ENCODE measurements at regions not wholly inside any gene's neighbourhood (a gene's known extent, or its start where the extent isn't known, plus 50 kb on each side); places are given as distances from the start of the nearest gene placed in this dataset.

- no peak for DNase-seq
These were observed 75.2 kb upstream of the LCLAT1 start for GRCh38 chr2:30371772-30372373.

- DNase-seq, result no peak
These were observed 74.2 kb upstream of the LCLAT1 start for GRCh38 chr2:30372826-30373225.

GRCh38 chr2:30373881-30374302, 73.2 kb upstream of the LCLAT1 start:
- no peak for DNase-seq

GRCh38 chr2:30374380-30374779, 72.7 kb upstream of the LCLAT1 start:
- no peak for DNase-seq

- no peak for DNase-seq
These were observed 71.1 kb upstream of the LCLAT1 start for GRCh38 chr2:30375915-30376314.

GRCh38 chr2:30379481-30379880, 67.6 kb upstream of the LCLAT1 start:
- no peak for DNase-seq

- DNase-seq, result no peak
These were observed 66.2 kb upstream of the LCLAT1 start for GRCh38 chr2:30380824-30381223.

- no peak for DNase-seq
These were observed 64.8 kb upstream of the LCLAT1 start for GRCh38 chr2:30382162-30382783.

- no peak for DNase-seq
These were observed 64.1 kb upstream of the LCLAT1 start for GRCh38 chr2:30382995-30383394.

GRCh38 chr2:30385327-30385726, 61.7 kb upstream of the LCLAT1 start:
- no peak for DNase-seq

GRCh38 chr2:30392097-30392496, 54.9 kb upstream of the LCLAT1 start:
- DNase-seq, result no peak

- no peak for DNase-seq
These were observed 53.5 kb upstream of the LCLAT1 start for GRCh38 chr2:30393510-30393909.

- no peak for DNase-seq
These were observed 53.0 kb upstream of the LCLAT1 start for GRCh38 chr2:30394096-30394495.

- DNase-seq, result no peak
These were observed 50.4 kb upstream of the LCLAT1 start for GRCh38 chr2:30396436-30397232.

All from T-helper 9 cell (primary cell).